Vagina (tissue), 2 donors: ENCODE measurements at regions not wholly inside any gene's neighbourhood (a gene's known extent, or its start where the extent isn't known, plus 50 kb on each side); places are given as distances from the start of the nearest gene placed in this dataset.

ENCODE experiments used
- CTCF ChIP-seq, 3 experiments: fragments of 450-650 bp in 2 of 3; fragments of 200-600 bp in 1 of 3; sonication (generic) in 1 of 3; IDR thresholded peaks; one replicate each; pipeline ENCODE4 v1.5.1; 2017 to 2019; ENCODE audit warnings: antibody characterized with exemption in 3 of 3, mild to moderate bottlenecking in 2 of 3, moderate library complexity in 2 of 3
- POLR2A ChIP-seq, 2 donors: fragments of 450-650 bp; IDR thresholded peaks; one replicate each; pipeline ENCODE4 v1.6.1; 2017; ENCODE audit warnings: antibody characterized with exemption in 2 of 2, mild to moderate bottlenecking in 2 of 2, moderate library complexity in 2 of 2

- no peak for TF ChIP-seq POLR2A (IDR thresholded peaks at IDR 0.05)
- TF ChIP-seq CTCF (IDR thresholded peaks at IDR 0.05) = no peak
Observed at GRCh38 chr1:22201023-22201422, 58.1 kb upstream of the WNT4 start.
